PFSK-1 (cell line): ENCODE measurements at regions not wholly inside any gene's neighbourhood (a gene's known extent, or its start where the extent isn't known, plus 50 kb on each side); places are given as distances from the start of the nearest gene placed in this dataset.

Experiments used
- POLR2AphosphoS5 ChIP-seq: IDR thresholded peaks from 2 replicates; pipeline ENCODE4 v1.6.1; 2012; ENCODE audit warnings: low read depth, mild to moderate bottlenecking, control low read depth, low read length, moderate library complexity
- SIN3A ChIP-seq: IDR thresholded peaks from 2 replicates; pipeline ENCODE4 v1.6.1; 2012; ENCODE audit warnings: mild to moderate bottlenecking, low read length, moderate library complexity, borderline replicate concordance; ENCODE audit not compliant: insufficient read depth

DNA sequence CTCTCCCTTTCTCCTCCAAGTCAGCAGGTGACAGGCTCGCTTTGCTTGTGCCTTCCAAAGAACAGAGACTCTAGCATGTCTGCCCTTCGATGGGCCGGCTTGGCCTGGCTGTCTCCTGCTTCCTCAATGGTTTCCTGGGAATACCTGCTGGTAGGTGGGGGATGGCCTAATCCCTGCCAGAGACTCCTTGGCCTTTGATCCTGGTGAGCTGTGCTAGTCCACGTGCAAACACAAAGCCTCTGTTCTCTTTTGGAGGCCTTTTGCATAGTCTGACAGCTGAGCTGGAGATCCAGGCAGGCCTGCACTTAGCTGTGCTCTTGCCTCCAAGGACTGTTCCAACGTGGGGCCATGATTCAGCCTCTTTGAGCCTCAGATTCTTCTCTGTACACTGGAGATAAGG lies 67.6 kb downstream of the ARL4C start:
- TF ChIP-seq POLR2AphosphoS5 (no peak), SIN3A (no peak)
